Gastrocnemius medialis (tissue), 4 donors: ENCODE measurements at regions not wholly inside any gene's neighbourhood (a gene's known extent, or its start where the extent isn't known, plus 50 kb on each side); places are given as distances from the start of the nearest gene placed in this dataset.

ENCODE experiments used
- POLR2A ChIP-seq, 2 donors: fragments of 450-650 bp; IDR thresholded peaks; one replicate each; pipeline ENCODE4 v1.6.1; 2017; ENCODE audit warnings: antibody characterized with exemption in 2 of 2, mild to moderate bottlenecking in 2 of 2, moderate library complexity in 2 of 2
- TF ChIP-seq, protein P1 (sequence below), 5 experiments: fragments of 450-650 bp in 3 of 5; fragments of 200-600 bp in 2 of 5; sonication (generic) in 2 of 5; IDR thresholded peaks in 4 of 5; conservative IDR thresholded peaks in 1 of 5; 1 replicate in 4 of 5; 2 replicates in 1 of 5; pipeline ENCODE4 v1.5.1; 2016 to 2019; ENCODE audit warnings: antibody characterized with exemption in 5 of 5, mild to moderate bottlenecking in 3 of 5, moderate library complexity in 3 of 5

DNA sequence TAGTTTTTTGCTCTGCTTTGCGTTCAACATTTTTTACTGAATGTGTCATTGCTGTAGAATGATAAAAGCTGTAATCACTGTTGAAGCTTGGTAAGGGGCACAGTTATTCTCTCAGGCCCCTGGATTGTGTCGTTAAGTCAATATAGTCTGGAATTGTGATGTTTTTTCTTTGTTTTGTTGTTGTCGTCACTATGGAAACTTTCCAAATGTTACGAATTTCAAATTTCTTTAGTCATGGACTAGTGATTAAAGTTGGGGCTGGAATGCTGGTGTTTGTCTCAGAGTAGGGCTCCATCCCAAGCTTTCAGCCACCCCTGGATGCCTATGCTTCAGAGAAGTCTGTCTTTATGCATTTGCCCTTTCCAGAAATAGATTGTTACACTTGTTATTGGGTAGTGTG lies 287.2 kb downstream of the CDH19 start:
- TF ChIP-seq, protein P1, sequence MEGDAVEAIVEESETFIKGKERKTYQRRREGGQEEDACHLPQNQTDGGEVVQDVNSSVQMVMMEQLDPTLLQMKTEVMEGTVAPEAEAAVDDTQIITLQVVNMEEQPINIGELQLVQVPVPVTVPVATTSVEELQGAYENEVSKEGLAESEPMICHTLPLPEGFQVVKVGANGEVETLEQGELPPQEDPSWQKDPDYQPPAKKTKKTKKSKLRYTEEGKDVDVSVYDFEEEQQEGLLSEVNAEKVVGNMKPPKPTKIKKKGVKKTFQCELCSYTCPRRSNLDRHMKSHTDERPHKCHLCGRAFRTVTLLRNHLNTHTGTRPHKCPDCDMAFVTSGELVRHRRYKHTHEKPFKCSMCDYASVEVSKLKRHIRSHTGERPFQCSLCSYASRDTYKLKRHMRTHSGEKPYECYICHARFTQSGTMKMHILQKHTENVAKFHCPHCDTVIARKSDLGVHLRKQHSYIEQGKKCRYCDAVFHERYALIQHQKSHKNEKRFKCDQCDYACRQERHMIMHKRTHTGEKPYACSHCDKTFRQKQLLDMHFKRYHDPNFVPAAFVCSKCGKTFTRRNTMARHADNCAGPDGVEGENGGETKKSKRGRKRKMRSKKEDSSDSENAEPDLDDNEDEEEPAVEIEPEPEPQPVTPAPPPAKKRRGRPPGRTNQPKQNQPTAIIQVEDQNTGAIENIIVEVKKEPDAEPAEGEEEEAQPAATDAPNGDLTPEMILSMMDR (IDR thresholded peaks at IDR 0.05 in 4 of 5, conservative IDR thresholded peaks at IDR 0.05 in 1 of 5), result no peak
- TF ChIP-seq POLR2A (IDR thresholded peaks at IDR 0.05), result no peak
